Osteoblast (primary cell): ENCODE measurements at regions not wholly inside any gene's neighbourhood (a gene's known extent, or its start where the extent isn't known, plus 50 kb on each side); places are given as distances from the start of the nearest gene placed in this dataset.

ENCODE experiments used
- DNase-seq: peaks from one replicate; pipeline ENCODE4 v3.0.0; 2011; ENCODE audit warnings: low spot score, mixed read lengths; ENCODE audit not compliant: insufficient read length; ENCODE audit errors: missing footprints
- H2AFZ ChIP-seq: 2 replicates; pipeline ENCODE4 v1.6.0; 2011; ENCODE audit warnings: mild to moderate bottlenecking, low read length
- H3K27ac ChIP-seq: 2 replicates; pipeline ENCODE4 v1.5.1; 2011; ENCODE audit warnings: mild to moderate bottlenecking, low read depth, low read length, moderate library complexity
- H3K27me3 ChIP-seq: 2 replicates; pipeline ENCODE4 v1.6.0; 2012; ENCODE audit warnings: mild to moderate bottlenecking, control low read depth, inconsistent platforms, low read length, moderate library complexity; ENCODE audit not compliant: insufficient read depth
- H3K36me3 ChIP-seq: 2 replicates; pipeline ENCODE4 v1.5.1; 2011; ENCODE audit warnings: mild to moderate bottlenecking, low read length, control low read depth, moderate library complexity; ENCODE audit not compliant: insufficient read depth
- H3K4me1 ChIP-seq: 2 replicates; pipeline ENCODE4 v1.5.1; 2011; ENCODE audit warnings: mild to moderate bottlenecking, low read length, control low read depth, moderate library complexity; ENCODE audit not compliant: insufficient read depth
- H3K4me2 ChIP-seq: 2 replicates; pipeline ENCODE4 v1.6.0; 2011; ENCODE audit warnings: mild to moderate bottlenecking, low read length; ENCODE audit not compliant: insufficient read depth
- H3K4me3 ChIP-seq: fragments of 200-600 bp; sonication (generic); 3 replicates; pipeline ENCODE4 v1.5.1; 2012; ENCODE audit warnings: mild to moderate bottlenecking, low read length, inconsistent platforms; ENCODE audit not compliant: insufficient read depth
- H3K79me2 ChIP-seq: 2 replicates; pipeline ENCODE4 v1.6.0; 2012; ENCODE audit warnings: mild to moderate bottlenecking, low read length, control low read depth, inconsistent platforms; ENCODE audit not compliant: insufficient read depth
- H3K9me3 ChIP-seq: 2 replicates; pipeline ENCODE4 v1.5.1; 2011; ENCODE audit warnings: low read depth, low read length, control low read depth
- H4K20me1 ChIP-seq: 2 replicates; pipeline ENCODE4 v1.6.0; 2012; ENCODE audit warnings: mild to moderate bottlenecking, low read length, control low read depth; ENCODE audit not compliant: insufficient read depth
- CTCF ChIP-seq: IDR thresholded peaks from 2 replicates; pipeline ENCODE4 v1.5.1; 2011; ENCODE audit warnings: mild to moderate bottlenecking, low read depth, low read length, moderate library complexity; ENCODE audit errors: extremely low read depth

DNA sequence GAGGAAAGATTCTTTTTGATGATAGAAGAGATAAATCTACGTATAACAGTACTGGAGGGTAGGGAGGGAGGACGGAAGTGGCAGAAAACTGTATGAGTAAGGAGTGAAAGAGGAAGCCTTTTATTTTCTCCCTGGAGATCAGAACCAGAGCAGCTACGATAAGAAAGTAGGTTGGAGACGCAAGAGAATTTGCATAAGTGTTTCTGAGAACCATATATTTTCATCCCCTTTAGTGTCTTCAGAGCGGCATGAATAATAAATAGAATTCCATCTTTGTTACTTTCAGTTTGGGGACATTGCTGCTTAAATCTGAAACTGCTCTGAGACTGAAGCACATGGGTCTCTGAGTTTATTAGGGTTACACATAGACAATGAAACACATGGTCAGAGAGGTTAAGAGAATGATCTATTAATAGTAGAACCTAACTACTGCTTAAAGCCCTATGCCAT, 230.2 kb upstream of the TNP1 start:
- no peaks in the 10 kb centered on the region for H3K36me3 ChIP-seq
- H3K4me1 ChIP-seq: peaks cover 21% of the 10 kb centered on the region
- H3K79me2 ChIP-seq: no peaks in the 10 kb centered on the region
- no peaks in the 10 kb centered on the region for H3K27me3 ChIP-seq
- H2AFZ ChIP-seq: peak overlapping the region; percentile 59
- DNase-seq: peak; percentile 87
- H4K20me1 ChIP-seq: no peaks in the 10 kb centered on the region
- peak overlapping the region; percentile 51 for H3K4me3 ChIP-seq
- H3K27ac ChIP-seq: peak overlapping the region; percentile 40
- no peak for TF ChIP-seq CTCF
- peak overlapping the region; percentile 61 for H3K4me2 ChIP-seq
- H3K9me3 ChIP-seq: no peaks in the 10 kb centered on the region

DNA sequence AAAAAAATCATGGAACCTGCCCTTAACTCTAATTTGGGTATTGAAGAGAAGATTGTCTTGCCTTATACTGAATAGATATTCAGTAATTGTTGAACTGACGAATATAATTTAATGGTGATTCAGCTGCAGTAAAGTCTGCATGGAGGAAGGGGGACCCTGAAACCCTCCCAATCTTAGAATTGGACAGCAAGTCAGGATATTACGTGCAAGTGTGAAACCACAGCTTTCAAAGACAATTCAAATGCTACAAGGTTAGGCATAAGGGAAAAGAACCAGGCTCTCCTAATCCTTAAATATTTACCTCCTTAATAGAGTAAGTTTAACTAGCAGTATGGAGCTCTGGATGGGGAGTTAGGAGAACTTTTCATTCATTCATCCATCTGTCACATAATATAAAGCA, 226.9 kb upstream of the TNP1 start:
- Histone ChIP-seq H3K9me3 (no peaks in the 10 kb centered on the region), H3K4me1 (peaks cover 21% of the 10 kb centered on the region), H3K27ac (peak overlapping the region; percentile 80), H3K4me3 (no peak overlapping the region), H2AFZ (no peak overlapping the region), H3K4me2 (no peak overlapping the region), H3K79me2 (no peaks in the 10 kb centered on the region), H3K27me3 (no peaks in the 10 kb centered on the region), H3K36me3 (no peaks in the 10 kb centered on the region), H4K20me1 (no peaks in the 10 kb centered on the region)
- no peak for TF ChIP-seq CTCF
- no peak for DNase-seq

DNA sequence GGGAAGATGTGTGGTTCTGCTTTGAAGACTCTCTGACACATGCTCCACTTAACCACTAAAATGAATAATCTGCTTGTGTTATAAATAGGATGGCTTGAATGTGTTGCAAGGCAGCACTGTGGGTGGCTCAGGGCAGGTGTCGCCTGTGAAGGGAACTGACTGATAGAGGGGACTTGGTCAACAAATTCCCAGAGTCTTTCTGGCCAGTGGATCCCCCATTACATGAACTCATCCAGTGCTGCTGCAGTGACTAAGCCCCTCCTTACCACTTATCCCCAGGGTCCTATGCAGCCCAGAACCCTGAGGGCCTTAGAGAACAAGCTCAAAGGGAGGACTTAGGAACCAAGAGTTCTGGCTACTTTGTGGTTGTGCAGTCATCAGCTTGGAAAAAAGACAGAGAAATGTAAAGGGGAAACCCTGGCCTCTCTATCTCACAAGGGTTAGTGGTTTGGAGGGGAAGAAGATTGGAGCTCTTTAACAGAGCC, 226.2 kb upstream of the TNP1 start:
- Histone ChIP-seq H4K20me1 (no peaks in the 10 kb centered on the region), H3K36me3 (no peaks in the 10 kb centered on the region), H3K4me3 (no peak overlapping the region), H3K79me2 (no peaks in the 10 kb centered on the region), H3K27me3 (no peaks in the 10 kb centered on the region), H3K9me3 (no peaks in the 10 kb centered on the region), H2AFZ (no peak overlapping the region), H3K4me1 (peaks cover 21% of the 10 kb centered on the region), H3K27ac (peak overlapping the region; percentile 80), H3K4me2 (peak overlapping the region; percentile 58)
- peak; percentile 82 for DNase-seq
- TF ChIP-seq CTCF: no peak

- Histone ChIP-seq H3K4me3 (no peak overlapping the region), H2AFZ (peak overlapping the region; percentile 11), H3K4me1 (peaks cover 19% of the 10 kb centered on the region), H3K27me3 (no peaks in the 10 kb centered on the region), H3K36me3 (no peaks in the 10 kb centered on the region), H4K20me1 (no peaks in the 10 kb centered on the region), H3K79me2 (no peaks in the 10 kb centered on the region), H3K9me3 (no peaks in the 10 kb centered on the region), H3K27ac (peak overlapping the region; percentile 80), H3K4me2 (peak overlapping the region; percentile 58)
- DNase-seq: peak; percentile 83
- TF ChIP-seq CTCF: peak; percentile 40
Observed at GRCh38 chr2:217085543-217085942, 225.7 kb upstream of the TNP1 start.
